ENCODE measurements at regions not wholly inside any gene's neighbourhood (a gene's known extent, or its start where the extent isn't known, plus 50 kb on each side); places are given as distances from the start of the nearest gene placed in this dataset.

DNA sequence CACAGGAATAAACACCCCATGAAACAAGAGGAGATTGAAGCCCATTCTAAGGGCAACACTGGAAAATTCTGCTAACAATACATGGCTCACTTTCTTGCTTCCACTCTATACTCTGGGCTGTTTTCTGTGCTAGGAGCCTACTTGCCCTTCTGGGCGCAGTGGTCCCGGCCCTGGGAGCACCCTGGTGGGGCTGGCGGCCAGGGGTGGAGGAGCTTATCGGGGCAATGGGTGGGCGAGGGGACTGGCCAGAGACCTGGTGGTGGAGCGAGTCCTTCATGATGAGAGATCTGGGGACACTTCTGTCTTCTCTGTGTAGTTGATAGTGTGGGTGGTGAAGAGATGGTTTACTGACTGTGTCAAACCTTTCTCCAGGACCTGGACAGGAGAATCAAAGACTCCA lies 1128.5 kb downstream of the TBL1XR1 start:
- POLR2A ChIA-PET: no interaction called here
- Histone ChIP-seq H4K20me1 (ENCODE audit: insufficient read depth) (no peaks in the 10 kb centered on the region), H3K27me3 (ENCODE audit: insufficient read depth) (no peaks in the 10 kb centered on the region), H3K4me2 (no peak overlapping the region), H3K4me1 (ENCODE audit: control insufficient read depth in 1 of 2, insufficient read depth in 2 of 2, low read depth in 1 of 2, low read length in 1 of 2) (no peaks in the 10 kb centered on the region), H3K79me2 (ENCODE audit: insufficient read depth) (no peaks in the 10 kb centered on the region), H3K9me3 (no peaks in the 10 kb centered on the region; the same call in 1 of the 2 replicates), H2AFZ (ENCODE audit: low read depth) (no peak overlapping the region), H3F3A (replicated peaks; ENCODE audit: insufficient read depth) (no peaks in the 10 kb centered on the region), H3K4me3 (ENCODE audit: low read depth in 2 of 2, low read length in 1 of 2) (no peak overlapping the region), H3K27ac (ENCODE audit: low read depth in 2 of 2, low read length in 1 of 2) (no peak overlapping the region), H3K9ac (no peak overlapping the region), H3K9me2 (no peaks in the 10 kb centered on the region), H3K36me3 (replicated peaks in 1 of 2; ENCODE audit: control insufficient read depth in 1 of 2, insufficient read depth in 2 of 2, low read length in 1 of 2) (no peaks in the 10 kb centered on the region)
- CTCF ChIA-PET: no interaction called here
- WGBS (ENCODE audit: low lambda C conversion rate): 65% methylated on average over 5 of the region's 6 CpGs
- DNase-seq: no peak
- TF ChIP-seq SIN3A (IDR thresholded peaks at IDR 0.05; ENCODE audit: borderline replicate concordance, low read depth, low read length) (no peak), TAF1 (IDR thresholded peaks at IDR 0.05; ENCODE audit: borderline replicate concordance, low read depth, low read length) (no peak), MXI1 (IDR thresholded peaks at IDR 0.05; ENCODE audit: low read depth, low read length) (no peak), NFIC (IDR thresholded peaks at IDR 0.05; ENCODE audit: borderline replicate concordance) (no peak)
- TF ChIP-seq, protein P1, sequence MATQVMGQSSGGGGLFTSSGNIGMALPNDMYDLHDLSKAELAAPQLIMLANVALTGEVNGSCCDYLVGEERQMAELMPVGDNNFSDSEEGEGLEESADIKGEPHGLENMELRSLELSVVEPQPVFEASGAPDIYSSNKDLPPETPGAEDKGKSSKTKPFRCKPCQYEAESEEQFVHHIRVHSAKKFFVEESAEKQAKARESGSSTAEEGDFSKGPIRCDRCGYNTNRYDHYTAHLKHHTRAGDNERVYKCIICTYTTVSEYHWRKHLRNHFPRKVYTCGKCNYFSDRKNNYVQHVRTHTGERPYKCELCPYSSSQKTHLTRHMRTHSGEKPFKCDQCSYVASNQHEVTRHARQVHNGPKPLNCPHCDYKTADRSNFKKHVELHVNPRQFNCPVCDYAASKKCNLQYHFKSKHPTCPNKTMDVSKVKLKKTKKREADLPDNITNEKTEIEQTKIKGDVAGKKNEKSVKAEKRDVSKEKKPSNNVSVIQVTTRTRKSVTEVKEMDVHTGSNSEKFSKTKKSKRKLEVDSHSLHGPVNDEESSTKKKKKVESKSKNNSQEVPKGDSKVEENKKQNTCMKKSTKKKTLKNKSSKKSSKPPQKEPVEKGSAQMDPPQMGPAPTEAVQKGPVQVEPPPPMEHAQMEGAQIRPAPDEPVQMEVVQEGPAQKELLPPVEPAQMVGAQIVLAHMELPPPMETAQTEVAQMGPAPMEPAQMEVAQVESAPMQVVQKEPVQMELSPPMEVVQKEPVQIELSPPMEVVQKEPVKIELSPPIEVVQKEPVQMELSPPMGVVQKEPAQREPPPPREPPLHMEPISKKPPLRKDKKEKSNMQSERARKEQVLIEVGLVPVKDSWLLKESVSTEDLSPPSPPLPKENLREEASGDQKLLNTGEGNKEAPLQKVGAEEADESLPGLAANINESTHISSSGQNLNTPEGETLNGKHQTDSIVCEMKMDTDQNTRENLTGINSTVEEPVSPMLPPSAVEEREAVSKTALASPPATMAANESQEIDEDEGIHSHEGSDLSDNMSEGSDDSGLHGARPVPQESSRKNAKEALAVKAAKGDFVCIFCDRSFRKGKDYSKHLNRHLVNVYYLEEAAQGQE (IDR thresholded peaks at IDR 0.05; ENCODE audit: low read depth, low read length): no peak
- TF ChIP-seq, protein P2, sequence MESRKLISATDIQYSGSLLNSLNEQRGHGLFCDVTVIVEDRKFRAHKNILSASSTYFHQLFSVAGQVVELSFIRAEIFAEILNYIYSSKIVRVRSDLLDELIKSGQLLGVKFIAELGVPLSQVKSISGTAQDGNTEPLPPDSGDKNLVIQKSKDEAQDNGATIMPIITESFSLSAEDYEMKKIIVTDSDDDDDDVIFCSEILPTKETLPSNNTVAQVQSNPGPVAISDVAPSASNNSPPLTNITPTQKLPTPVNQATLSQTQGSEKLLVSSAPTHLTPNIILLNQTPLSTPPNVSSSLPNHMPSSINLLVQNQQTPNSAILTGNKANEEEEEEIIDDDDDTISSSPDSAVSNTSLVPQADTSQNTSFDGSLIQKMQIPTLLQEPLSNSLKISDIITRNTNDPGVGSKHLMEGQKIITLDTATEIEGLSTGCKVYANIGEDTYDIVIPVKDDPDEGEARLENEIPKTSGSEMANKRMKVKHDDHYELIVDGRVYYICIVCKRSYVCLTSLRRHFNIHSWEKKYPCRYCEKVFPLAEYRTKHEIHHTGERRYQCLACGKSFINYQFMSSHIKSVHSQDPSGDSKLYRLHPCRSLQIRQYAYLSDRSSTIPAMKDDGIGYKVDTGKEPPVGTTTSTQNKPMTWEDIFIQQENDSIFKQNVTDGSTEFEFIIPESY (IDR thresholded peaks at IDR 0.05; ENCODE audit: borderline replicate concordance, low read depth): no peak

DNA sequence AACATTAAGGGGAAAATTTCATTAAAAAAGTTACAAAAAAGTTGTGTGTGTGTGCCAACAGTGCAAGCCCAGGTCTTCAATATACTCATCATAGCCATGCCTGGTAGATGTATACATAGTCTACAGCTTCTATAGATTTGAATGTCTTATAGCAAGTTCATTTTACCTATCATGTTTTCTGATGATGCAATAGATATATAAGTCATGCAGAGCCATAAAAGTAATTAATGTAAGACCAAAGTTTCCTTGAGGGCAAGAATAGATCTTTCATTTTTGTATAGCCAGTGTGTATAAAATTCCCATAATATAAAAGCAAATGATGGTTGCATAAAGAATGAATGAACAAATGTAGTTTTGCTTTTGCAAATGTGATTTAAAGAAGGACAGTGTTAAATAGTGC lies 1138.4 kb downstream of the TBL1XR1 start:
- DNase-seq: no peak
- H3K4me2 ChIP-seq: no peak overlapping the region
- H3K4me1 ChIP-seq (ENCODE audit: control insufficient read depth in 1 of 2, insufficient read depth in 2 of 2, low read depth in 1 of 2, low read length in 1 of 2): no peaks in the 10 kb centered on the region
- H3K9me2 ChIP-seq: no peaks in the 10 kb centered on the region
- no peaks in the 10 kb centered on the region for H3K36me3 ChIP-seq (replicated peaks in 1 of 2; ENCODE audit: control insufficient read depth in 1 of 2, insufficient read depth in 2 of 2, low read length in 1 of 2)
- no peak overlapping the region for H3K27ac ChIP-seq (ENCODE audit: low read depth in 2 of 2, low read length in 1 of 2)
- no peaks in the 10 kb centered on the region for H3K79me2 ChIP-seq (ENCODE audit: insufficient read depth)
- no peaks in the 10 kb centered on the region for H4K20me1 ChIP-seq (ENCODE audit: insufficient read depth)
- H2AFZ ChIP-seq (ENCODE audit: low read depth): no peak overlapping the region
- H3K9me3 ChIP-seq: no peaks in the 10 kb centered on the region
- CTCF ChIA-PET: interaction anchor here (0.7 kb wide), 1 partner anchor 13 kb away, joined by 5 read pairs; no protein-coding TSS in a partner anchor
- H3K4me3 ChIP-seq (ENCODE audit: low read depth in 2 of 2, low read length in 1 of 2): no peak overlapping the region
- POLR2A ChIA-PET: no interaction called here
- no peaks in the 10 kb centered on the region for H3K27me3 ChIP-seq (ENCODE audit: insufficient read depth)
- H3F3A ChIP-seq (replicated peaks; ENCODE audit: insufficient read depth): no peaks in the 10 kb centered on the region
- H3K9ac ChIP-seq: no peak overlapping the region
- TF ChIP-seq FOXJ3 (CRISPR knock-in tag; IDR thresholded peaks at IDR 0.05) (no peak), GABPA (IDR thresholded peaks at IDR 0.05; ENCODE audit: low read depth) (no peak), EP300 (IDR thresholded peaks at IDR 0.05; ENCODE audit: borderline replicate concordance in 1 of 2, low read depth in 1 of 2, low read length in 1 of 2) (no peak), JUND (IDR thresholded peaks at IDR 0.05) (no peak), NRF1 (IDR thresholded peaks at IDR 0.05; ENCODE audit: low read depth, low read length) (no peak), CHD2 (IDR thresholded peaks at IDR 0.05; ENCODE audit: low read length, partially characterized antibody) (no peak), YY1 (IDR thresholded peaks at IDR 0.05; ENCODE audit: low read depth) (no peak), TEAD4 (IDR thresholded peaks at IDR 0.05; ENCODE audit: borderline replicate concordance, insufficient read depth) (no peak), RXRA (IDR thresholded peaks at IDR 0.05; ENCODE audit: borderline replicate concordance, low read depth) (no peak), SMC3 (IDR thresholded peaks at IDR 0.05; ENCODE audit: low read depth, low read length) (no peak), MXI1 (IDR thresholded peaks at IDR 0.05; ENCODE audit: low read depth, low read length) (no peak)
- TF ChIP-seq, protein P3, sequence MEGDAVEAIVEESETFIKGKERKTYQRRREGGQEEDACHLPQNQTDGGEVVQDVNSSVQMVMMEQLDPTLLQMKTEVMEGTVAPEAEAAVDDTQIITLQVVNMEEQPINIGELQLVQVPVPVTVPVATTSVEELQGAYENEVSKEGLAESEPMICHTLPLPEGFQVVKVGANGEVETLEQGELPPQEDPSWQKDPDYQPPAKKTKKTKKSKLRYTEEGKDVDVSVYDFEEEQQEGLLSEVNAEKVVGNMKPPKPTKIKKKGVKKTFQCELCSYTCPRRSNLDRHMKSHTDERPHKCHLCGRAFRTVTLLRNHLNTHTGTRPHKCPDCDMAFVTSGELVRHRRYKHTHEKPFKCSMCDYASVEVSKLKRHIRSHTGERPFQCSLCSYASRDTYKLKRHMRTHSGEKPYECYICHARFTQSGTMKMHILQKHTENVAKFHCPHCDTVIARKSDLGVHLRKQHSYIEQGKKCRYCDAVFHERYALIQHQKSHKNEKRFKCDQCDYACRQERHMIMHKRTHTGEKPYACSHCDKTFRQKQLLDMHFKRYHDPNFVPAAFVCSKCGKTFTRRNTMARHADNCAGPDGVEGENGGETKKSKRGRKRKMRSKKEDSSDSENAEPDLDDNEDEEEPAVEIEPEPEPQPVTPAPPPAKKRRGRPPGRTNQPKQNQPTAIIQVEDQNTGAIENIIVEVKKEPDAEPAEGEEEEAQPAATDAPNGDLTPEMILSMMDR (IDR thresholded peaks at IDR 0.05): no peak
- TF ChIP-seq, protein P4, sequence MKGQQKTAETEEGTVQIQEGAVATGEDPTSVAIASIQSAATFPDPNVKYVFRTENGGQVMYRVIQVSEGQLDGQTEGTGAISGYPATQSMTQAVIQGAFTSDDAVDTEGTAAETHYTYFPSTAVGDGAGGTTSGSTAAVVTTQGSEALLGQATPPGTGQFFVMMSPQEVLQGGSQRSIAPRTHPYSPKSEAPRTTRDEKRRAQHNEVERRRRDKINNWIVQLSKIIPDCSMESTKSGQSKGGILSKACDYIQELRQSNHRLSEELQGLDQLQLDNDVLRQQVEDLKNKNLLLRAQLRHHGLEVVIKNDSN (IDR thresholded peaks at IDR 0.05; ENCODE audit: borderline replicate concordance, low read depth): no peak
- TF ChIP-seq, protein P5, sequence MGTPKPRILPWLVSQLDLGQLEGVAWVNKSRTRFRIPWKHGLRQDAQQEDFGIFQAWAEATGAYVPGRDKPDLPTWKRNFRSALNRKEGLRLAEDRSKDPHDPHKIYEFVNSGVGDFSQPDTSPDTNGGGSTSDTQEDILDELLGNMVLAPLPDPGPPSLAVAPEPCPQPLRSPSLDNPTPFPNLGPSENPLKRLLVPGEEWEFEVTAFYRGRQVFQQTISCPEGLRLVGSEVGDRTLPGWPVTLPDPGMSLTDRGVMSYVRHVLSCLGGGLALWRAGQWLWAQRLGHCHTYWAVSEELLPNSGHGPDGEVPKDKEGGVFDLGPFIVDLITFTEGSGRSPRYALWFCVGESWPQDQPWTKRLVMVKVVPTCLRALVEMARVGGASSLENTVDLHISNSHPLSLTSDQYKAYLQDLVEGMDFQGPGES (IDR thresholded peaks at IDR 0.05; ENCODE audit: low read depth, low read length): no peak

All from SK-N-SH (cell line).